ENCODE measurements at regions not wholly inside any gene's neighbourhood (a gene's known extent, or its start where the extent isn't known, plus 50 kb on each side); places are given as distances from the start of the nearest gene placed in this dataset.

DNA sequence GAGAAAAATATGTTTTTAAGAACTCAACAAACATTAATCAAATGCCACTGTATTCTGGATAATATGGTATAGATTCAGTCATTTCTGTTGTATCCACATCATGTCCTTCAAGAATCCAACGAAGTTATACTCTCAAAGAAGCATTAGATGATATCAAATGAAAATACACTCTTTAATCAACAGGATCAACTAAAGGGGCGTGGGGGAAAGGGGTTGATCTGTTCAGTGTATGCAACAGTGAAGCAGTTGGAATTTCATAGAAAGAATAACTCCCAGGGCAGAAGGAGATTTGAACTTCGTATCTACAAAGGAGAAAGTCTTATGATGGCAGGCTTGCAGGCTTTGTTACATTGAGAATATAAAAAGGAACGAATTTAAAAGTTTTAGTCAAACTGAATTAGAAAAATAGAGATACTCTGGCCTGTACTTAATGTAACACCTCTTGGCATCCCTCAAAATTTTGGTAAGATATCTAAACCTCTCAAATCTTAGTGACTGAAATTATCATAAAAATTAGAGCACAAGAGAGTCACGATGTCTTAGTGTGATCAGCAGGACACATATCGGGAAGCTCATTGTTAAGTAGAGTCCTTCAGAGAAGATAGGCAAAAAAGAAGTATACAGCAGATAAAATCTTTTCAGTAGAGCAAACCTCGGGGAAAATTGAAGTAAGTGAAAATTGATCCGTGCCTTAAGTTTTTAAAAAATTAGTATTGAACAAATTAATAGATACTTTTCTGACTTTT lies 431.4 kb downstream of the KCNJ18 start:
- ATAC-seq (no peak), DNase-seq (ENCODE audit: low spot score) (no peak), FAIRE-seq (no peak)
- H3K36me3 ChIP-seq (replicated peaks in 1 of 2; ENCODE audit: control insufficient read depth in 1 of 2, insufficient read depth in 2 of 2, low read length in 2 of 2): no peaks in the 10 kb centered on the region
- under 1% methylated on average over 8 of the region's 8 CpGs for WGBS (ENCODE audit: low lambda C conversion rate)
- no peaks in the 10 kb centered on the region for H3K4me1 ChIP-seq (ENCODE audit: insufficient read depth, low read length)
- H3K27me3 ChIP-seq (ENCODE audit: control insufficient read depth in 1 of 2, insufficient read depth in 2 of 2, low read length in 2 of 2): no peaks in the 10 kb centered on the region
- H3K4me3 ChIP-seq (replicated peaks in 1 of 3; ENCODE audit: insufficient read depth in 1 of 3, low read depth in 2 of 3, low read length in 3 of 3): no peak overlapping the region
- no peak overlapping the region for H3K9ac ChIP-seq (ENCODE audit: insufficient read depth, low read depth, low read length)
- in situ Hi-C loops (cut with HindIII; ENCODE audit: extremely low pct_ligation_motif_present, low pct_unique_long_range_greater_than_20kb): no loop called here
- intact Hi-C loops (cut with micrococcal nuclease; ENCODE audit: unreplicated experiment): no loop called here
- no peak overlapping the region for H3K27ac ChIP-seq (ENCODE audit: extremely low read length, insufficient read depth, low read length)
- CTCF ChIA-PET (ENCODE audit: low intra/inter-chr PET ratio, low total read pairs): no interaction called here
- POLR2A ChIA-PET: no interaction called here
- BruUV-seq (replicated peaks): no TSS peak
- TF ChIP-seq, protein P1, sequence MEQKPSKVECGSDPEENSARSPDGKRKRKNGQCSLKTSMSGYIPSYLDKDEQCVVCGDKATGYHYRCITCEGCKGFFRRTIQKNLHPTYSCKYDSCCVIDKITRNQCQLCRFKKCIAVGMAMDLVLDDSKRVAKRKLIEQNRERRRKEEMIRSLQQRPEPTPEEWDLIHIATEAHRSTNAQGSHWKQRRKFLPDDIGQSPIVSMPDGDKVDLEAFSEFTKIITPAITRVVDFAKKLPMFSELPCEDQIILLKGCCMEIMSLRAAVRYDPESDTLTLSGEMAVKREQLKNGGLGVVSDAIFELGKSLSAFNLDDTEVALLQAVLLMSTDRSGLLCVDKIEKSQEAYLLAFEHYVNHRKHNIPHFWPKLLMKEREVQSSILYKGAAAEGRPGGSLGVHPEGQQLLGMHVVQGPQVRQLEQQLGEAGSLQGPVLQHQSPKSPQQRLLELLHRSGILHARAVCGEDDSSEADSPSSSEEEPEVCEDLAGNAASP (CRISPR knock-in tag; IDR thresholded peaks at IDR 0.05; ENCODE audit: borderline replicate concordance): no peak
- no peak for TF ChIP-seq ZNF318 (CRISPR knock-in tag; IDR thresholded peaks at IDR 0.05)
- TF ChIP-seq, protein P2, sequence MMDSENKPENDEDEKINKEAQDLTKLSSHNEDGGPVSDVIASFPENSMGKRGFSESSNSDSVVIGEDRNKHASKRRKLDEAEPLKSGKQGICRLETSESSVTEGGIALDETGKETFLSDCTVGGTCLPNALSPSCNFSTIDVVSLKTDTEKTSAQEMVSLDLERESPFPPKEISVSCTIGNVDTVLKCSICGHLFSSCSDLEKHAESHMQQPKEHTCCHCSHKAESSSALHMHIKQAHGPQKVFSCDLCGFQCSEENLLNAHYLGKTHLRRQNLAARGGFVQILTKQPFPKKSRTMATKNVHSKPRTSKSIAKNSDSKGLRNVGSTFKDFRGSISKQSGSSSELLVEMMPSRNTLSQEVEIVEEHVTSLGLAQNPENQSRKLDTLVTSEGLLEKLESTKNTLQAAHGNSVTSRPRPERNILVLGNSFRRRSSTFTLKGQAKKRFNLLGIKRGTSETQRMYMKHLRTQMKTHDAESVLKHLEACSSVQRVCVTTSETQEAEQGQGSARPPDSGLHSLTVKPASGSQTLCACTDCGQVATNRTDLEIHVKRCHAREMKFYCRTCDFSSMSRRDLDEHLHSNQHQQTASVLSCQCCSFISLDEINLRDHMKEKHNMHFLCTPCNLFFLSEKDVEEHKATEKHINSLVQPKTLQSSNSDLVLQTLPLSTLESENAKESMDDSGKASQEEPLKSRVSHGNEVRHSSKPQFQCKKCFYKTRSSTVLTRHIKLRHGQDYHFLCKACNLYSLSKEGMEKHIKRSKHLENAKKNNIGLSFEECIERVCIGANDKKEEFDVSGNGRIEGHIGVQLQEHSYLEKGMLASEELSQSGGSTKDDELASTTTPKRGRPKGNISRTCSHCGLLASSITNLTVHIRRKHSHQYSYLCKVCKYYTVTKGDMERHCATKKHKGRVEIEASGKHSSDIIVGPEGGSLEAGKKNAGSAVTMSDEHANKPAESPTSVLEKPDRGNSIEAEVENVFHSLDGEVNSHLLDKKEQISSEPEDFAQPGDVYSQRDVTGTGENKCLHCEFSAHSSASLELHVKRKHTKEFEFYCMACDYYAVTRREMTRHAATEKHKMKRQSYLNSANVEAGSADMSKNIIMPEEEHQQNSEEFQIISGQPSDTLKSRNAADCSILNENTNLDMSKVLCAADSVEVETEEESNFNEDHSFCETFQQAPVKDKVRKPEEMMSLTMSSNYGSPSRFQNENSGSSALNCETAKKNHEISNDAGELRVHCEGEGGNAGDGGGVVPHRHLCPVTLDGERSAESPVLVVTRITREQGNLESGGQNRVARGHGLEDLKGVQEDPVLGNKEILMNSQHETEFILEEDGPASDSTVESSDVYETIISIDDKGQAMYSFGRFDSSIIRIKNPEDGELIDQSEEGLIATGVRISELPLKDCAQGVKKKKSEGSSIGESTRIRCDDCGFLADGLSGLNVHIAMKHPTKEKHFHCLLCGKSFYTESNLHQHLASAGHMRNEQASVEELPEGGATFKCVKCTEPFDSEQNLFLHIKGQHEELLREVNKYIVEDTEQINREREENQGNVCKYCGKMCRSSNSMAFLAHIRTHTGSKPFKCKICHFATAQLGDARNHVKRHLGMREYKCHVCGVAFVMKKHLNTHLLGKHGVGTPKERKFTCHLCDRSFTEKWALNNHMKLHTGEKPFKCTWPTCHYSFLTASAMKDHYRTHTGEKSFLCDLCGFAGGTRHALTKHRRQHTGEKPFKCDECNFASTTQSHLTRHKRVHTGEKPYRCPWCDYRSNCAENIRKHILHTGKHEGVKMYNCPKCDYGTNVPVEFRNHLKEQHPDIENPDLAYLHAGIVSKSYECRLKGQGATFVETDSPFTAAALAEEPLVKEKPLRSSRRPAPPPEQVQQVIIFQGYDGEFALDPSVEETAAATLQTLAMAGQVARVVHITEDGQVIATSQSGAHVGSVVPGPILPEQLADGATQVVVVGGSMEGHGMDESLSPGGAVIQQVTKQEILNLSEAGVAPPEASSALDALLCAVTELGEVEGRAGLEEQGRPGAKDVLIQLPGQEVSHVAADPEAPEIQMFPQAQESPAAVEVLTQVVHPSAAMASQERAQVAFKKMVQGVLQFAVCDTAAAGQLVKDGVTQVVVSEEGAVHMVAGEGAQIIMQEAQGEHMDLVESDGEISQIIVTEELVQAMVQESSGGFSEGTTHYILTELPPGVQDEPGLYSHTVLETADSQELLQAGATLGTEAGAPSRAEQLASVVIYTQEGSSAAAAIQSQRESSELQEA (CRISPR knock-in tag; IDR thresholded peaks at IDR 0.05; ENCODE audit: not compliant biosample characterization): no peak
- no peak overlapping the region for H3K4me2 ChIP-seq (ENCODE audit: low read depth, low read length)
- no peak overlapping the region for H2AFZ ChIP-seq (ENCODE audit: low read length)
- no peaks in the 10 kb centered on the region for H3K79me2 ChIP-seq (ENCODE audit: insufficient read depth, low read length)
- H4K20me1 ChIP-seq (ENCODE audit: insufficient read depth, low read length): no peaks in the 10 kb centered on the region
- peaks cover 26% of the 10 kb centered on the region for H3K9me3 ChIP-seq (ENCODE audit: low read length)
